ENCODE measurements at regions not wholly inside any gene's neighbourhood (a gene's known extent, or its start where the extent isn't known, plus 50 kb on each side); places are given as distances from the start of the nearest gene placed in this dataset.
"Not testable (repeated sequence)": the region's sequence is repeated elsewhere in the genome, so short reads cannot be mapped to it uniquely, and the experiment has no call there.

- not testable (repeated sequence) for TF ChIP-seq SIN3A (IDR thresholded peaks at IDR 0.05; ENCODE audit: borderline replicate concordance, insufficient read depth, low read depth, low read length)
- TF ChIP-seq, protein P1, sequence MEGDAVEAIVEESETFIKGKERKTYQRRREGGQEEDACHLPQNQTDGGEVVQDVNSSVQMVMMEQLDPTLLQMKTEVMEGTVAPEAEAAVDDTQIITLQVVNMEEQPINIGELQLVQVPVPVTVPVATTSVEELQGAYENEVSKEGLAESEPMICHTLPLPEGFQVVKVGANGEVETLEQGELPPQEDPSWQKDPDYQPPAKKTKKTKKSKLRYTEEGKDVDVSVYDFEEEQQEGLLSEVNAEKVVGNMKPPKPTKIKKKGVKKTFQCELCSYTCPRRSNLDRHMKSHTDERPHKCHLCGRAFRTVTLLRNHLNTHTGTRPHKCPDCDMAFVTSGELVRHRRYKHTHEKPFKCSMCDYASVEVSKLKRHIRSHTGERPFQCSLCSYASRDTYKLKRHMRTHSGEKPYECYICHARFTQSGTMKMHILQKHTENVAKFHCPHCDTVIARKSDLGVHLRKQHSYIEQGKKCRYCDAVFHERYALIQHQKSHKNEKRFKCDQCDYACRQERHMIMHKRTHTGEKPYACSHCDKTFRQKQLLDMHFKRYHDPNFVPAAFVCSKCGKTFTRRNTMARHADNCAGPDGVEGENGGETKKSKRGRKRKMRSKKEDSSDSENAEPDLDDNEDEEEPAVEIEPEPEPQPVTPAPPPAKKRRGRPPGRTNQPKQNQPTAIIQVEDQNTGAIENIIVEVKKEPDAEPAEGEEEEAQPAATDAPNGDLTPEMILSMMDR (IDR thresholded peaks at IDR 0.05), result not testable (repeated sequence)
Measured at GRCh38 chr1:206359377-206359776, 110.9 kb upstream of the IKBKE start.

Data from Panc1 (cell line).